ENCODE measurements at regions not wholly inside any gene's neighbourhood (a gene's known extent, or its start where the extent isn't known, plus 50 kb on each side); places are given as distances from the start of the nearest gene placed in this dataset.

- peak overlapping the region in 1 of 2 experiments; percentile 75 for H3K4ac ChIP-seq (ENCODE audit: low read depth in 1 of 2, low read length in 2 of 2)
- H4K91ac ChIP-seq (ENCODE audit: low read length) = no peak overlapping the region
- H3K9me3 ChIP-seq (ENCODE audit: control insufficient read depth, low read length) = no peaks in the 10 kb centered on the region
- H3K18ac ChIP-seq (ENCODE audit: low read depth in 1 of 2, low read length in 2 of 2) = peak overlapping the region; percentile 23 to 80
- peak overlapping the region; percentile 56 to 60 for H2BK12ac ChIP-seq (ENCODE audit: low read length in 2 of 2)
- H3K23ac ChIP-seq (ENCODE audit: low read length in 2 of 2) = no peak overlapping the region
- H2AFZ ChIP-seq (ENCODE audit: low read depth, low read length) = no peak overlapping the region
- no peaks in the 10 kb centered on the region for H3K36me3 ChIP-seq (ENCODE audit: control insufficient read depth in 1 of 2, insufficient read depth in 2 of 2, low read depth in 1 of 2, low read length in 2 of 2)
- H2AK5ac ChIP-seq (ENCODE audit: low read length, severe bottlenecking) = no peak overlapping the region
- no peak overlapping the region for H4K8ac ChIP-seq (ENCODE audit: low read length)
- no peak overlapping the region for H2BK15ac ChIP-seq (ENCODE audit: low read depth, poor library complexity, severe bottlenecking)
- H3K14ac ChIP-seq (ENCODE audit: low read length in 2 of 2) = no peak overlapping the region
- no peaks in the 10 kb centered on the region for H3K4me1 ChIP-seq (ENCODE audit: control insufficient read depth, insufficient read depth, low read depth, low read length)
- no peak overlapping the region for H3K27ac ChIP-seq (ENCODE audit: low read length, poor library complexity, severe bottlenecking)
- no peaks in the 10 kb centered on the region for H3K79me1 ChIP-seq (replicated peaks; ENCODE audit: low read length, poor library complexity, severe bottlenecking)
- DNase-seq = peak; percentile 86
- H2BK5ac ChIP-seq (ENCODE audit: low read depth, low read length, poor library complexity, severe bottlenecking) = no peak overlapping the region
- no peak overlapping the region for H3K4me2 ChIP-seq (ENCODE audit: low read length, poor library complexity, severe bottlenecking)
- H3K27me3 ChIP-seq (ENCODE audit: control insufficient read depth in 1 of 2, insufficient read depth in 1 of 2, low read length in 2 of 2) = no peaks in the 10 kb centered on the region
- no peak overlapping the region for H3K4me3 ChIP-seq (ENCODE audit: insufficient read depth in 1 of 2, low read depth in 1 of 2, low read length in 2 of 2)
- H3K9ac ChIP-seq (ENCODE audit: low read length) = no peak overlapping the region
- no peak overlapping the region for H2BK120ac ChIP-seq (ENCODE audit: low read depth, low read length)
- WGBS = 58% methylated on average over 10 of the region's 11 CpGs
These were observed 400.6 kb upstream of the IGFBP3 start for GRCh38 chr7:46321556-46322205.

GRCh38 chr7:46320956-46321355 lies 399.9 kb upstream of the IGFBP3 start:
- Histone ChIP-seq H2BK5ac (ENCODE audit: low read depth, low read length, poor library complexity, severe bottlenecking) (no peak overlapping the region), H3K4ac (ENCODE audit: low read depth in 1 of 2, low read length in 2 of 2) (no peak overlapping the region), H3K4me3 (ENCODE audit: insufficient read depth in 1 of 2, low read depth in 1 of 2, low read length in 2 of 2) (no peak overlapping the region), H3K9ac (ENCODE audit: low read length) (no peak overlapping the region), H2AK5ac (ENCODE audit: low read length, severe bottlenecking) (no peak overlapping the region), H3K27me3 (ENCODE audit: control insufficient read depth in 1 of 2, insufficient read depth in 1 of 2, low read length in 2 of 2) (no peaks in the 10 kb centered on the region), H3K14ac (ENCODE audit: low read length in 2 of 2) (no peak overlapping the region), H2BK120ac (ENCODE audit: low read depth, low read length) (no peak overlapping the region), H3K4me2 (ENCODE audit: low read length, poor library complexity, severe bottlenecking) (no peak overlapping the region), H2BK15ac (ENCODE audit: low read depth, poor library complexity, severe bottlenecking) (no peak overlapping the region), H3K79me1 (replicated peaks; ENCODE audit: low read length, poor library complexity, severe bottlenecking) (no peaks in the 10 kb centered on the region), H4K91ac (ENCODE audit: low read length) (no peak overlapping the region), H2BK12ac (ENCODE audit: low read length in 2 of 2) (no peak overlapping the region), H4K8ac (ENCODE audit: low read length) (no peak overlapping the region), H3K4me1 (ENCODE audit: control insufficient read depth, insufficient read depth, low read depth, low read length) (no peaks in the 10 kb centered on the region), H3K9me3 (ENCODE audit: control insufficient read depth, low read length) (no peaks in the 10 kb centered on the region), H2AFZ (ENCODE audit: low read depth, low read length) (no peak overlapping the region), H3K23ac (ENCODE audit: low read length in 2 of 2) (no peak overlapping the region), H3K18ac (ENCODE audit: low read depth in 1 of 2, low read length in 2 of 2) (no peak overlapping the region), H3K27ac (ENCODE audit: low read length, poor library complexity, severe bottlenecking) (no peak overlapping the region), H3K36me3 (ENCODE audit: control insufficient read depth in 1 of 2, insufficient read depth in 2 of 2, low read depth in 1 of 2, low read length in 2 of 2) (no peaks in the 10 kb centered on the region)
- WGBS = 31% methylated on average over 3 of the region's 3 CpGs
- DNase-seq = peak; percentile 82

- Histone ChIP-seq H3K14ac (ENCODE audit: low read length in 2 of 2) (no peak overlapping the region), H3K4me2 (ENCODE audit: low read length, poor library complexity, severe bottlenecking) (no peak overlapping the region), H3K4me3 (ENCODE audit: insufficient read depth in 1 of 2, low read depth in 1 of 2, low read length in 2 of 2) (no peak overlapping the region), H3K9ac (ENCODE audit: low read length) (no peak overlapping the region), H2BK12ac (ENCODE audit: low read length in 2 of 2) (peak overlapping the region in 1 of 2 experiments; percentile 19), H4K8ac (ENCODE audit: low read length) (no peak overlapping the region), H4K91ac (ENCODE audit: low read length) (no peak overlapping the region), H2BK5ac (ENCODE audit: low read depth, low read length, poor library complexity, severe bottlenecking) (no peak overlapping the region), H3K27me3 (ENCODE audit: control insufficient read depth in 1 of 2, insufficient read depth in 1 of 2, low read length in 2 of 2) (no peaks in the 10 kb centered on the region), H2AFZ (ENCODE audit: low read depth, low read length) (no peak overlapping the region), H2BK120ac (ENCODE audit: low read depth, low read length) (no peak overlapping the region), H3K18ac (ENCODE audit: low read depth in 1 of 2, low read length in 2 of 2) (no peak overlapping the region), H3K4me1 (ENCODE audit: control insufficient read depth, insufficient read depth, low read depth, low read length) (no peaks in the 10 kb centered on the region), H2BK15ac (ENCODE audit: low read depth, poor library complexity, severe bottlenecking) (no peak overlapping the region), H3K36me3 (ENCODE audit: control insufficient read depth in 1 of 2, insufficient read depth in 2 of 2, low read depth in 1 of 2, low read length in 2 of 2) (no peaks in the 10 kb centered on the region), H3K79me1 (replicated peaks; ENCODE audit: low read length, poor library complexity, severe bottlenecking) (no peaks in the 10 kb centered on the region), H3K23ac (ENCODE audit: low read length in 2 of 2) (no peak overlapping the region), H2AK5ac (ENCODE audit: low read length, severe bottlenecking) (no peak overlapping the region), H3K27ac (ENCODE audit: low read length, poor library complexity, severe bottlenecking) (no peak overlapping the region), H3K4ac (ENCODE audit: low read depth in 1 of 2, low read length in 2 of 2) (no peak overlapping the region), H3K9me3 (ENCODE audit: control insufficient read depth, low read length) (no peaks in the 10 kb centered on the region)
- peak; percentile 87 for DNase-seq
- 94% methylated on average over 3 of the region's 3 CpGs for WGBS
These were observed 398.8 kb upstream of the IGFBP3 start for GRCh38 chr7:46319841-46320240.

- Histone ChIP-seq H3K4me2 (ENCODE audit: low read length, poor library complexity, severe bottlenecking) (no peak overlapping the region), H2BK5ac (ENCODE audit: low read depth, low read length, poor library complexity, severe bottlenecking) (no peak overlapping the region), H4K8ac (ENCODE audit: low read length) (no peak overlapping the region), H2BK15ac (ENCODE audit: low read depth, poor library complexity, severe bottlenecking) (no peak overlapping the region), H3K4me3 (ENCODE audit: insufficient read depth in 1 of 2, low read depth in 1 of 2, low read length in 2 of 2) (no peak overlapping the region), H2BK12ac (ENCODE audit: low read length in 2 of 2) (no peak overlapping the region), H3K9ac (ENCODE audit: low read length) (no peak overlapping the region), H2AFZ (ENCODE audit: low read depth, low read length) (no peak overlapping the region), H3K4ac (ENCODE audit: low read depth in 1 of 2, low read length in 2 of 2) (no peak overlapping the region), H3K79me1 (replicated peaks; ENCODE audit: low read length, poor library complexity, severe bottlenecking) (no peaks in the 10 kb centered on the region), H3K14ac (ENCODE audit: low read length in 2 of 2) (no peak overlapping the region), H4K91ac (ENCODE audit: low read length) (no peak overlapping the region), H2BK120ac (ENCODE audit: low read depth, low read length) (no peak overlapping the region), H3K4me1 (ENCODE audit: control insufficient read depth, insufficient read depth, low read depth, low read length) (no peaks in the 10 kb centered on the region), H3K23ac (ENCODE audit: low read length in 2 of 2) (no peak overlapping the region), H2AK5ac (ENCODE audit: low read length, severe bottlenecking) (no peak overlapping the region), H3K27me3 (ENCODE audit: control insufficient read depth in 1 of 2, insufficient read depth in 1 of 2, low read length in 2 of 2) (no peaks in the 10 kb centered on the region), H3K27ac (ENCODE audit: low read length, poor library complexity, severe bottlenecking) (no peak overlapping the region), H3K9me3 (ENCODE audit: control insufficient read depth, low read length) (no peaks in the 10 kb centered on the region), H3K18ac (ENCODE audit: low read depth in 1 of 2, low read length in 2 of 2) (peak overlapping the region in 1 of 2 experiments; percentile 68), H3K36me3 (ENCODE audit: control insufficient read depth in 1 of 2, insufficient read depth in 2 of 2, low read depth in 1 of 2, low read length in 2 of 2) (no peaks in the 10 kb centered on the region)
- WGBS = 56% methylated on average over 2 of the region's 3 CpGs
- DNase-seq = no peak
These were observed 397.2 kb upstream of the IGFBP3 start for GRCh38 chr7:46318276-46318675.

All from mesenchymal stem cell (in vitro differentiated cells and primary cell).